Progenitor cell of endocrine pancreas (in vitro differentiated cells): ENCODE measurements at regions not wholly inside any gene's neighbourhood (a gene's known extent, or its start where the extent isn't known, plus 50 kb on each side); places are given as distances from the start of the nearest gene placed in this dataset.

Source experiments
- DNase-seq: peaks from one replicate; pipeline ENCODE4 v3.0.0; 2021; ENCODE audit warnings: low spot score; ENCODE audit not compliant: unreplicated experiment
- H3K27ac Mint-ChIP-seq: 2 replicates; pipeline ENCODE4 v1.8.0; 2021; ENCODE audit warnings: mild to moderate bottlenecking, moderate library complexity, mixed read lengths
- H3K27me3 Mint-ChIP-seq: 2 replicates; pipeline ENCODE4 v1.8.0; 2021; ENCODE audit warnings: mixed read lengths
- H3K36me3 Mint-ChIP-seq: 2 replicates; pipeline ENCODE4 v1.8.0; 2022; ENCODE audit warnings: mixed read lengths; ENCODE audit not compliant: insufficient read depth
- H3K4me1 Mint-ChIP-seq: 2 replicates; pipeline ENCODE4 v1.8.0; 2021; ENCODE audit warnings: low read depth, mixed read lengths
- H3K4me3 Mint-ChIP-seq: 2 replicates; pipeline ENCODE4 v1.8.0; 2021; ENCODE audit warnings: low read depth, mild to moderate bottlenecking, moderate library complexity, mixed read lengths
- H3K9me3 Mint-ChIP-seq: 2 replicates; pipeline ENCODE4 v1.8.0; 2021; ENCODE audit warnings: low read depth, mixed read lengths
- CTCF ChIP-seq: fragments of 200-600 bp; sonication (generic); IDR thresholded peaks from one replicate; pipeline ENCODE4 v1.5.0; 2021; ENCODE audit warnings: antibody characterized with exemption, mild to moderate bottlenecking; ENCODE audit not compliant: unreplicated experiment

- H3K4me1 Mint-ChIP-seq, result no peaks in the 10 kb centered on the region
- H3K27me3 Mint-ChIP-seq, result peaks cover 3% of the 10 kb centered on the region
- TF ChIP-seq CTCF, result no peak
- no peaks in the 10 kb centered on the region for H3K9me3 Mint-ChIP-seq
- H3K27ac Mint-ChIP-seq, result no peak overlapping the region
- DNase-seq, result no peak
- no peaks in the 10 kb centered on the region for H3K36me3 Mint-ChIP-seq
- no peak overlapping the region for H3K4me3 Mint-ChIP-seq
Measured at GRCh38 chr3:180401226-180401625, 200.7 kb upstream of the TTC14 start.

DNA sequence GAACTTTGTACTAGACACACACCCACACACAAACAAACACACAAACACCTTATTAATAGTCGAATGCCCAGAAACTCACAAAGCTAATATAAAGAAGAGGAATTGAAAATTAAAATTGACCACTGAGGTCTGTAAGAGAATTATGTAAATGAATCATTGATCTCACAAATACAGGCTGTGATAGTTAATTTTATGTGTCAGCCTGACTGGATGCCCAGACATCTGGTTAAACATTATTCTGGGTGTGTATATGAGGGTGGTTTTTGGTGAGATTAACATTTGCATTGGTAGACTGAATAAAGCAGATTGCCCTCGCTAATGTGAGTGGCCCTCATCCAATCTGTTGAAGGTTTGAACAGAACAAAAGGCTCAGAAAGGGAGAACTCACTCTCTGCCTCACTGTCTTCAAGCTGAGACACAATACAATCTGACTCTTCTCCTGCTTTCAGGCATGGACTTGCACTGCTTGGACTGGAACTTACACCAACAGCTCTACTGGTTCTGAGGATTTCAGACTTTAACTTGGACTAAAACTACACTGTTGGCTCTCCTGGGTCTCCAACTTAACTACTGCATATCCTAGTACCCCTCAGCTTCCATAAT lies 199.4 kb upstream of the TTC14 start:
- Mint-ChIP-seq H3K27ac (no peak overlapping the region), H3K4me3 (no peak overlapping the region), H3K9me3 (no peaks in the 10 kb centered on the region), H3K36me3 (no peaks in the 10 kb centered on the region), H3K27me3 (no peaks in the 10 kb centered on the region), H3K4me1 (no peaks in the 10 kb centered on the region)
- DNase-seq, result no peak
- no peak for TF ChIP-seq CTCF

DNA sequence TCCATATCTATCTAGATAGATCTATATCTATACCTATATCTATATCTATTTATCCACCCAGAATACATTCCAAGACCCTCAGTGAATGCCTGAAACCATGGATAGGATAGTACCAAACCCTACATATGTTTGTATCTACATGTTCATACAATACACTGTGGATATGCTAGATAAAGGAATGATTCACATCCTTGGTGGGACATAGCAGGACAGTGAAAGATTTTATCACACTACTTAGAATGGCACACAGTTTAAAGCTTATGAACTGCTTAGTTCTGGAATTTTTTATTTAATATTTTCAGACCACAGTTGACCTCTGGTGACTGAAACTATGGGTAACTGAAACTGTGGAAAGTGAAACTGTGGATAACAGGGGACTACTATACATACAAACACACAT lies 198.8 kb upstream of the TTC14 start:
- Mint-ChIP-seq H3K4me3 (no peak overlapping the region), H3K9me3 (no peaks in the 10 kb centered on the region), H3K27me3 (no peaks in the 10 kb centered on the region), H3K27ac (no peak overlapping the region), H3K36me3 (no peaks in the 10 kb centered on the region), H3K4me1 (no peaks in the 10 kb centered on the region)
- no peak for DNase-seq
- TF ChIP-seq CTCF, result no peak

GRCh38 chr3:180408654-180409053 lies 193.3 kb upstream of the TTC14 start:
- Mint-ChIP-seq H3K4me1 (no peaks in the 10 kb centered on the region), H3K27ac (no peak overlapping the region), H3K36me3 (no peaks in the 10 kb centered on the region), H3K4me3 (no peak overlapping the region), H3K9me3 (no peaks in the 10 kb centered on the region), H3K27me3 (peaks cover 5% of the 10 kb centered on the region)
- TF ChIP-seq CTCF, result no peak
- no peak for DNase-seq

DNA sequence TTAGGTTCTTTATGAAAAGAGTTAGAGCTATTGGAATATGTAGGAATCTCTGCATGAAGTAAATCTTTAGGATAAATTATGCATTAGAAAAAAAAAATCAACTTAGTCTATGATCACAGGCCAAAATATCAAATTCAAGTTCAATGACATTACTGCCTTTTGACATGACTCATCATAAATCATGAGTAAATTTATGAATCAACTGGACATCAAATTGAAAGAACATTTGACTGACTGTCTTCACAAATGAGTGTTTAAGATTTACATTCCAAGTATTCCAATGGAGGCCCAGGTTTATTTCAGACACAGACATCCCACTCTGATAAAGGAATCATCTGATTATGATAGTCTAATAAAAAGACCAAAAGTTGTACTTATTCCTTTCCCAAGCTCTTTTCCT lies 192.8 kb upstream of the TTC14 start:
- no peak overlapping the region for H3K27ac Mint-ChIP-seq
- H3K9me3 Mint-ChIP-seq, result no peaks in the 10 kb centered on the region
- H3K36me3 Mint-ChIP-seq, result no peaks in the 10 kb centered on the region

More for the DNA sequence above, 192.8 kb upstream of the TTC14 start:
- Mint-ChIP-seq H3K4me1 (no peaks in the 10 kb centered on the region), H3K4me3 (no peak overlapping the region), H3K27me3 (peaks cover 5% of the 10 kb centered on the region)
- DNase-seq, result no peak
- TF ChIP-seq CTCF, result no peak
